ENCODE measurements at regions not wholly inside any gene's neighbourhood (a gene's known extent, or its start where the extent isn't known, plus 50 kb on each side); places are given as distances from the start of the nearest gene placed in this dataset.

DNA sequence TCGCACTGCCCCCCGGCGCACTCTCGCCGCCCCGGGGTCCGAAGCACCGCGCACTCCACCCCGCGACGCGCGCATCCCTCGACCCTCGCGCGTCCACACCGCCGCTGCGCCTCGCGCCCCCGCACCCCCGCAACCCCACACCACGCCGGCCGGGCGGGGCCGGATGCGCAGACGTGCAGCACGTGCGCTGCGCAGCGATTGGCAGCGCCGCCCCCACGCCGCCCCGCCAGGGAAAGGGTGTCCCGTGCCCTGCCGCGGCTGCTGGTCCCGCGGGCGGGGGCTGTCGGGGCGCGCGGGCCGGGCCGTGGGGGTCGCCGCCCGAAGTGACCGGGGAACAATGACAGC, 53.7 kb upstream of the KDM7A start:
- no peak for FAIRE-seq
- Histone ChIP-seq H3K27me3 (ENCODE audit: control insufficient read depth, insufficient read depth, low read length) (no peaks in the 10 kb centered on the region), H3K4me3 (ENCODE audit: low read depth, low read length) (peak overlapping the region; percentile 58), H3K36me3 (ENCODE audit: control insufficient read depth, insufficient read depth, low read length) (no peaks in the 10 kb centered on the region)
- DNase-seq (ENCODE audit: low read depth), result no peak
- TF ChIP-seq, protein P1, sequence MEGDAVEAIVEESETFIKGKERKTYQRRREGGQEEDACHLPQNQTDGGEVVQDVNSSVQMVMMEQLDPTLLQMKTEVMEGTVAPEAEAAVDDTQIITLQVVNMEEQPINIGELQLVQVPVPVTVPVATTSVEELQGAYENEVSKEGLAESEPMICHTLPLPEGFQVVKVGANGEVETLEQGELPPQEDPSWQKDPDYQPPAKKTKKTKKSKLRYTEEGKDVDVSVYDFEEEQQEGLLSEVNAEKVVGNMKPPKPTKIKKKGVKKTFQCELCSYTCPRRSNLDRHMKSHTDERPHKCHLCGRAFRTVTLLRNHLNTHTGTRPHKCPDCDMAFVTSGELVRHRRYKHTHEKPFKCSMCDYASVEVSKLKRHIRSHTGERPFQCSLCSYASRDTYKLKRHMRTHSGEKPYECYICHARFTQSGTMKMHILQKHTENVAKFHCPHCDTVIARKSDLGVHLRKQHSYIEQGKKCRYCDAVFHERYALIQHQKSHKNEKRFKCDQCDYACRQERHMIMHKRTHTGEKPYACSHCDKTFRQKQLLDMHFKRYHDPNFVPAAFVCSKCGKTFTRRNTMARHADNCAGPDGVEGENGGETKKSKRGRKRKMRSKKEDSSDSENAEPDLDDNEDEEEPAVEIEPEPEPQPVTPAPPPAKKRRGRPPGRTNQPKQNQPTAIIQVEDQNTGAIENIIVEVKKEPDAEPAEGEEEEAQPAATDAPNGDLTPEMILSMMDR (IDR thresholded peaks at IDR 0.05; ENCODE audit: insufficient read depth, low read length, severe bottlenecking), result no peak

DNA sequence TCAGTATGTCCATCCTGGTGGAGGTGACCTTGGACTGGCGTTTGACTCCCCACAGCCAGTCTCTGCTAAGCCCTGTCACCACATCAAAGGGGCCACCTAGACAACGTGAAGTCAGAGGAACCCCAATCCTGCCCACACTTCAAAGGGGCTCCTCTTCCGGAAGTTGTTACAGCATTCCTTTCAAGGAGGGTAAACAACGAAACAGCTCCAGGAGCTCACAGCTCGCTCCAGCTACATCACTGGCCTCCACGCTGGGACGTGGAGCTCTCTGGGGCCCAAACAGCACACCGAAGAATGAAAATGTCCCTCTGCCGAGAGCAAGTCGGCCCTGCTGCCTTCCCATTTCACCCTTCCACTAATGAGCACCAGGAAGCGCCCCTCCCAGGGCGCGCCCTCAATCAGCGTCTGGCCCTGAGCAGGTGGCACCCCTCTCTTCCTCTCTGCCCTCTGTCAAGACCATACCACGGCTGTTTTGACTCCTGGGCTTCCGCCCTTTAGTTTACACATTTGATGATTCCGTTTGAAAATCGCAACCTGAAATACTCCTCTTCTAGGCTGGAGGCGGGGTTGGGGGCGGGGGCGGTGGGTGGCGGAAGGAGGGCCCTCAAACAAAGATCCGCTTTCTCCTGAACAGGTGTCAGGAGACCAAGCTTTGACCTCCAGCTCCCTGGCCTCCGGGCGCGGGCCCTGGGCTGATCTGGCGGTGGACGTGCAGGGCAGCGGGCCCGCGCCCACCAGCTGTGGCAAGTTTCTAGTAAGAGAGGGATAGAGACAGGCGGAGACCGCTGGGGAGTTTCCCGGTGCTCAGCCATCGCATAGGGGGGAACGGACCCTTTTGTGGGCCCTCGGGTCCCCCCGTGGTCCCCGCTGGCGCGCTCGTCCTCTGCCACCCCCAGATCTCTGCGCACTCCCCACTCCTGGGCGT, 53.1 kb upstream of the KDM7A start:
- peak overlapping the region; percentile 58 for H3K4me3 ChIP-seq (ENCODE audit: low read depth, low read length)
- FAIRE-seq, result no peak
- H3K27me3 ChIP-seq (ENCODE audit: control insufficient read depth, insufficient read depth, low read length), result no peaks in the 10 kb centered on the region
- TF ChIP-seq, protein P1 (IDR thresholded peaks at IDR 0.05; ENCODE audit: insufficient read depth, low read length, severe bottlenecking), result no peak
- H3K36me3 ChIP-seq (ENCODE audit: control insufficient read depth, insufficient read depth, low read length), result no peaks in the 10 kb centered on the region
- no peak for DNase-seq (ENCODE audit: low read depth)

DNA sequence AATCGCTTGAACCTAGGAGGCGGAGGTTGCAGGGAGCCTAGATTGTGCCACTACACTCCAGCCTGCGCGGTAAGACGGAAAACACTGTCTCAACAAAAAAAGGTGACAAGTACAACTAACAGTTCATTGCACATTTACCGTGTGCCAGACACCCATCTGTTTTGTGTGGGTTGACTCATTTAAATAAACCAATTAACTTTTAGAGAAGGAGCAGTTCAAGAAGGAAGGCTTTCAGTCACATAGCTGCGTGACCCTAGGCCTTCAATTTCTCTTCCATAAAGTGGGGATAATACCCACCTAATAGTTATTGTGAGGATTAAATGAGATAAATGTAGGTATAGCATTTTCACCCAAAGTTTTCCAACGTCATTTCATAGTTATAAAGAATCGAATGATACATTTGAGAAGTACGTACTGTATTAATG, 52.3 kb upstream of the KDM7A start:
- H3K4me3 ChIP-seq (ENCODE audit: low read depth, low read length), result no peak overlapping the region
- TF ChIP-seq, protein P1 (IDR thresholded peaks at IDR 0.05; ENCODE audit: insufficient read depth, low read length, severe bottlenecking), result no peak
- H3K27me3 ChIP-seq (ENCODE audit: control insufficient read depth, insufficient read depth, low read length), result no peaks in the 10 kb centered on the region
- no peak for DNase-seq (ENCODE audit: low read depth)
- H3K36me3 ChIP-seq (ENCODE audit: control insufficient read depth, insufficient read depth, low read length), result no peaks in the 10 kb centered on the region
- FAIRE-seq, result no peak

All from bronchial epithelial cell (primary cell).